Caco-2 (cell line): ENCODE measurements at regions not wholly inside any gene's neighbourhood (a gene's known extent, or its start where the extent isn't known, plus 50 kb on each side); places are given as distances from the start of the nearest gene placed in this dataset.

Experiments used
- BruUV-seq: library from RNA; stranded (reverse); fragments of 400-500 nt; replicated peaks from 2 replicates; lab custom pipeline; 2021; lab: Mats Ljungman, UMichigan
- CTCF ChIA-PET: fragments of 300-600 bp; sonication (Branson Sonifier 250); formaldehyde crosslinking; loops from one replicate; lab custom pipeline; 2022; ENCODE audit warnings: antibody characterized with exemption; lab: Charles Lee
- POLR2A ChIA-PET: fragments of 300-600 bp; sonication (Branson Sonifier 250); formaldehyde crosslinking; loops from one replicate; lab custom pipeline; 2022; ENCODE audit warnings: antibody characterized with exemption; lab: Charles Lee
- DNase-seq, 2 experiments: peaks; one replicate each; pipeline versions ENCODE4 v3.0.0 to v3.0.0-alpha.2; 2020 to 2022
- H3K27me3 ChIP-seq: replicated peaks from 2 replicates; pipeline ENCODE4 v1.6.0; 2011; ENCODE audit warnings: low read length; ENCODE audit not compliant: control insufficient read depth, insufficient read depth
- H3K36me3 ChIP-seq: 2 replicates; pipeline ENCODE4 v1.5.1; 2011; ENCODE audit warnings: low read length; ENCODE audit not compliant: control insufficient read depth, insufficient read depth
- H3K4me1 ChIP-seq: fragments of 250-450 bp; sonication (Bioruptor Pico); 2 replicates; pipeline ENCODE4 v1.5.1; 2020; ENCODE audit warnings: mild to moderate bottlenecking
- H3K4me3 ChIP-seq: 2 replicates; pipeline ENCODE4 v1.5.1; 2011; ENCODE audit warnings: low read depth, mild to moderate bottlenecking, control low read depth, low read length
- H3K9me3 ChIP-seq: fragments of 250-450 bp; sonication (Bioruptor Pico); 2 replicates; pipeline ENCODE4 v1.5.1; 2020; ENCODE audit warnings: mild to moderate bottlenecking, moderate library complexity
- H3K27ac Mint-ChIP-seq: one replicate; pipeline ENCODE4 v1.8.0; 2022; ENCODE audit warnings: mixed read lengths; ENCODE audit not compliant: unreplicated experiment
- H3K27me3 Mint-ChIP-seq: one replicate; pipeline ENCODE4 v1.8.0; 2022; ENCODE audit warnings: mixed read lengths; ENCODE audit not compliant: insufficient read depth, unreplicated experiment
- H3K36me3 Mint-ChIP-seq: one replicate; pipeline ENCODE4 v1.8.0; 2022; ENCODE audit warnings: mild to moderate bottlenecking, mixed read lengths; ENCODE audit not compliant: insufficient read depth, unreplicated experiment
- H3K4me1 Mint-ChIP-seq: one replicate; pipeline ENCODE4 v1.8.0; 2022; ENCODE audit warnings: low read depth, mixed read lengths; ENCODE audit not compliant: unreplicated experiment
- H3K4me3 Mint-ChIP-seq: one replicate; pipeline ENCODE4 v1.8.0; 2022; ENCODE audit warnings: mild to moderate bottlenecking, moderate library complexity, mixed read lengths; ENCODE audit not compliant: unreplicated experiment
- H3K9me3 Mint-ChIP-seq: one replicate; pipeline ENCODE4 v1.8.0; 2022; ENCODE audit warnings: mixed read lengths; ENCODE audit not compliant: unreplicated experiment
- CTCF ChIP-seq, 2 experiments: fragments of 200-600 bp in 1 of 2; IDR thresholded peaks; 1 replicate in 1 of 2; 2 replicates in 1 of 2; pipeline versions ENCODE4 v1.5.1 to v1.8.0; 2011 to 2022; ENCODE audit warnings: antibody characterized with exemption in 1 of 2, control low read depth in 1 of 2, inconsistent platforms in 1 of 2, low read depth in 1 of 2, low read length in 1 of 2, mild to moderate bottlenecking in 1 of 2, moderate library complexity in 1 of 2; ENCODE audit not compliant: insufficient read depth in 1 of 2, severe bottlenecking in 1 of 2, unreplicated experiment in 1 of 2
- intact Hi-C: fragments of 100-400 bp; cut with micrococcal nuclease; formaldehyde crosslinking; loops from one replicate; pipeline ENCODE4 v1.10.0; 2022; ENCODE audit not compliant: unreplicated experiment

GRCh38 chr5:166018716-166019115, 2272.7 kb upstream of the WWC1 start:
- ChIA-PET CTCF (no interaction called here), POLR2A (no interaction called here)
- peaks cover 3% of the 10 kb centered on the region for H3K27me3 Mint-ChIP-seq
- Histone ChIP-seq H3K9me3 (no peaks in the 10 kb centered on the region), H3K36me3 (no peaks in the 10 kb centered on the region), H3K4me3 (no peak overlapping the region), H3K27me3 (no peaks in the 10 kb centered on the region), H3K4me1 (no peaks in the 10 kb centered on the region)
- DNase-seq: no peak
- no peaks in the 10 kb centered on the region for H3K4me1 Mint-ChIP-seq
- TF ChIP-seq CTCF (IDR thresholded peaks at IDR 0.05; ENCODE audit: insufficient read depth in 1 of 2, low read depth in 1 of 2, low read length in 1 of 2, severe bottlenecking in 1 of 2, unreplicated experiment in 1 of 2): no peak
- H3K36me3 Mint-ChIP-seq: no peaks in the 10 kb centered on the region
- no peaks in the 10 kb centered on the region for H3K9me3 Mint-ChIP-seq
- no peak overlapping the region for H3K4me3 Mint-ChIP-seq
- H3K27ac Mint-ChIP-seq: no peak overlapping the region
- no TSS peak for BruUV-seq
- intact Hi-C loops: no loop called here

- intact Hi-C loops: no loop called here
- TF ChIP-seq CTCF (IDR thresholded peaks at IDR 0.05; ENCODE audit: insufficient read depth in 1 of 2, low read depth in 1 of 2, low read length in 1 of 2, severe bottlenecking in 1 of 2, unreplicated experiment in 1 of 2): no peak
- H3K27me3 Mint-ChIP-seq: peaks cover 3% of the 10 kb centered on the region
- H3K4me1 Mint-ChIP-seq: no peaks in the 10 kb centered on the region
- H3K4me1 ChIP-seq: no peaks in the 10 kb centered on the region
- H3K36me3 Mint-ChIP-seq: no peaks in the 10 kb centered on the region
- no peak overlapping the region for H3K4me3 Mint-ChIP-seq
- H3K4me3 ChIP-seq: no peak overlapping the region
- no TSS peak for BruUV-seq
- H3K27me3 ChIP-seq: no peaks in the 10 kb centered on the region
- no peak for DNase-seq
- H3K9me3 ChIP-seq: no peaks in the 10 kb centered on the region
- ChIA-PET POLR2A (no interaction called here), CTCF (no interaction called here)
- no peaks in the 10 kb centered on the region for H3K36me3 ChIP-seq
- H3K27ac Mint-ChIP-seq: no peak overlapping the region
- no peaks in the 10 kb centered on the region for H3K9me3 Mint-ChIP-seq
Measured at GRCh38 chr5:166022065-166022464, 2269.4 kb upstream of the WWC1 start.

GRCh38 chr5:166024970-166025369, 2266.5 kb upstream of the WWC1 start:
- H3K9me3 Mint-ChIP-seq: no peaks in the 10 kb centered on the region
- no peaks in the 10 kb centered on the region for H3K9me3 ChIP-seq
- ChIA-PET POLR2A (no interaction called here), CTCF (no interaction called here)
- no peak for DNase-seq
- intact Hi-C loops: no loop called here
- no peaks in the 10 kb centered on the region for H3K4me1 ChIP-seq
- no peaks in the 10 kb centered on the region for H3K36me3 ChIP-seq
- H3K36me3 Mint-ChIP-seq: no peaks in the 10 kb centered on the region
- no peak overlapping the region for H3K4me3 Mint-ChIP-seq
- H3K27me3 ChIP-seq: no peaks in the 10 kb centered on the region
- no TSS peak for BruUV-seq
- H3K4me1 Mint-ChIP-seq: no peaks in the 10 kb centered on the region
- H3K27ac Mint-ChIP-seq: no peak overlapping the region
- H3K27me3 Mint-ChIP-seq: peaks cover 3% of the 10 kb centered on the region
- H3K4me3 ChIP-seq: no peak overlapping the region
- TF ChIP-seq CTCF (IDR thresholded peaks at IDR 0.05; ENCODE audit: insufficient read depth in 1 of 2, low read depth in 1 of 2, low read length in 1 of 2, severe bottlenecking in 1 of 2, unreplicated experiment in 1 of 2): no peak
